OCI-LY7 (cell line): ENCODE measurements at regions not wholly inside any gene's neighbourhood (a gene's known extent, or its start where the extent isn't known, plus 50 kb on each side); places are given as distances from the start of the nearest gene placed in this dataset.

Source experiments
- BruUV-seq: library from RNA; stranded (reverse); fragments of 400-500 nt; replicated peaks from 2 replicates; lab custom pipeline; 2021; lab: Mats Ljungman, UMichigan
- CTCF ChIA-PET: fragments of 300-600 bp; sonication (Branson Sonifier 250); formaldehyde crosslinking; loops from one replicate; lab custom pipeline; 2022; ENCODE audit warnings: antibody characterized with exemption; ENCODE audit not compliant: unreplicated experiment; lab: Charles Lee
- POLR2A ChIA-PET: fragments of 300-600 bp; sonication (Branson Sonifier 250); formaldehyde crosslinking; loops from one replicate; lab custom pipeline; 2022; ENCODE audit warnings: antibody characterized with exemption; lab: Charles Lee
- DNase-seq: peaks from one replicate; pipeline ENCODE4 v3.0.0-alpha.2; 2015; ENCODE audit warnings: low spot score
- H2AFZ ChIP-seq: fragments of 200-600 bp; sonication (generic), shearing (Covaris generic); 2 replicates; pipeline ENCODE4 v1.6.1; 2014; ENCODE audit warnings: mild to moderate bottlenecking, antibody characterized with exemption, low read length, moderate library complexity
- H3K27ac ChIP-seq: fragments of 200-600 bp; sonication (generic); 2 replicates; pipeline ENCODE4 v1.5.1; 2014; ENCODE audit warnings: mixed run types, low read depth, mild to moderate bottlenecking, moderate library complexity, low read length, inconsistent platforms; ENCODE audit not compliant: poor library complexity, severe bottlenecking
- H3K36me3 ChIP-seq: fragments of 200-600 bp; sonication (generic); 2 replicates; pipeline ENCODE4 v1.6.1; 2014; ENCODE audit warnings: mild to moderate bottlenecking, antibody characterized with exemption, low read length, moderate library complexity, mixed read lengths; ENCODE audit not compliant: insufficient read depth
- H3K4me1 ChIP-seq: fragments of 200-600 bp; sonication (generic); 2 replicates; pipeline ENCODE4 v1.5.1; 2014; ENCODE audit warnings: mild to moderate bottlenecking, low read length; ENCODE audit not compliant: insufficient read depth, poor library complexity, severe bottlenecking
- H3K4me2 ChIP-seq: fragments of 200-600 bp; sonication (generic); 2 replicates; pipeline ENCODE4 v1.6.1; 2014; ENCODE audit warnings: mild to moderate bottlenecking, low read length
- H3K4me3 ChIP-seq: fragments of 200-600 bp; sonication (generic); 2 replicates; pipeline ENCODE4 v1.5.1; 2014; ENCODE audit warnings: mild to moderate bottlenecking, low read depth, low read length; ENCODE audit not compliant: poor library complexity, severe bottlenecking
- H3K79me2 ChIP-seq: fragments of 200-600 bp; sonication (generic); 2 replicates; pipeline ENCODE4 v1.6.1; 2016; ENCODE audit warnings: low read depth, mild to moderate bottlenecking, low read length, moderate library complexity, mixed read lengths; ENCODE audit not compliant: insufficient read depth
- H3K9me2 ChIP-seq: fragments of 200-600 bp; sonication (generic); 2 replicates; pipeline ENCODE4 v1.6.1; 2016; ENCODE audit warnings: mild to moderate bottlenecking, low read length, mixed read lengths; ENCODE audit not compliant: insufficient read depth
- H3K9me3 ChIP-seq: fragments of 200-600 bp; sonication (generic); 2 replicates; pipeline ENCODE4 v1.6.1; 2014; ENCODE audit warnings: mild to moderate bottlenecking, mixed run types, low read length, mixed read lengths
- H4K20me1 ChIP-seq: fragments of 200-600 bp; sonication (generic); 2 replicates; pipeline ENCODE4 v1.6.1; 2014; ENCODE audit warnings: mild to moderate bottlenecking, antibody characterized with exemption, low read length, moderate library complexity, mixed read lengths; ENCODE audit not compliant: insufficient read depth
- CTCF ChIP-seq: fragments of 200-600 bp; sonication (generic); conservative IDR thresholded peaks from 2 replicates; pipeline ENCODE4 v1.5.1; 2014; ENCODE audit warnings: mild to moderate bottlenecking, antibody characterized with exemption, low read length, moderate library complexity, mixed read lengths
- EZH2phosphoT487 ChIP-seq: fragments of 200-600 bp; sonication (generic); IDR thresholded peaks from 2 replicates; pipeline ENCODE4 v1.6.1; 2018; ENCODE audit warnings: low read depth, borderline replicate concordance, mild to moderate bottlenecking, mixed run types, antibody characterized with exemption, low read length, moderate library complexity, mixed read lengths
- intact Hi-C: fragments of 100-400 bp; cut with micrococcal nuclease; formaldehyde crosslinking; loops from one replicate; pipeline ENCODE4 v1.10.0; 2022; ENCODE audit not compliant: unreplicated experiment

- POLR2A ChIA-PET: no interaction called here
- no TSS peak for BruUV-seq
These were observed 444.3 kb upstream of the GRIA3 start for GRCh38 chrX:122739770-122740169.

DNA sequence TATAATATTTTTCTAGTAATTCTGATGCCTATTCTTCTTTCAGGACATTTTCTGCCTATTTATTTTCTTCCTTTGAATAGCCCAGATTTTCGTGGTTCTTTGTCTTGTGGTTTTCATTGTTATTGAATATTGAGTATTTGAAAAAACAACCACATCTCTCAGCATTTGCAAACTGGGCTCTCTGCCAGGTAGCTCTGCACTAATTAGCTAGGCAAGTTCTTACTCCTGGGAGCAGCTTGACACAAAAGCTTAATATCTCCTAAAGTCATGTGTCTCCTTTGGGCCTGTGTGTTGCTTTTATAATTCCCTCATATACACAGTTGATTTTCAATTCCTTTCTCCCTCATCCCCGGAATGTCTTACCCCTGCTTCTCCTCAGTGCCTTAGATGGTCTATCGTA, 413.5 kb upstream of the GRIA3 start:
- Histone ChIP-seq H3K4me1 (no peaks in the 10 kb centered on the region), H2AFZ (no peak overlapping the region), H3K4me2 (no peak overlapping the region), H3K27ac (no peak overlapping the region), H3K9me2 (no peaks in the 10 kb centered on the region), H3K79me2 (no peaks in the 10 kb centered on the region), H4K20me1 (no peaks in the 10 kb centered on the region), H3K9me3 (no peaks in the 10 kb centered on the region), H3K4me3 (no peak overlapping the region), H3K36me3 (no peaks in the 10 kb centered on the region)
- POLR2A ChIA-PET: no interaction called here
- intact Hi-C loops: no loop called here
- no peak for DNase-seq
- CTCF ChIA-PET: no interaction called here
- TF ChIP-seq EZH2phosphoT487 (no peak), CTCF (no peak)
- BruUV-seq: no TSS peak

More at GRCh38 chrX:122739770-122740169, 444.3 kb upstream of the GRIA3 start:
- CTCF ChIA-PET: no interaction called here
- Histone ChIP-seq H3K4me2 (no peak overlapping the region), H3K4me1 (no peaks in the 10 kb centered on the region), H3K27ac (no peak overlapping the region), H3K36me3 (no peaks in the 10 kb centered on the region), H3K9me2 (no peaks in the 10 kb centered on the region), H4K20me1 (no peaks in the 10 kb centered on the region), H2AFZ (no peak overlapping the region), H3K4me3 (no peak overlapping the region), H3K79me2 (no peaks in the 10 kb centered on the region), H3K9me3 (no peaks in the 10 kb centered on the region)
- DNase-seq: no peak
- TF ChIP-seq CTCF: no peak
- TF ChIP-seq EZH2phosphoT487: no peak
- intact Hi-C loops: no loop called here

DNA sequence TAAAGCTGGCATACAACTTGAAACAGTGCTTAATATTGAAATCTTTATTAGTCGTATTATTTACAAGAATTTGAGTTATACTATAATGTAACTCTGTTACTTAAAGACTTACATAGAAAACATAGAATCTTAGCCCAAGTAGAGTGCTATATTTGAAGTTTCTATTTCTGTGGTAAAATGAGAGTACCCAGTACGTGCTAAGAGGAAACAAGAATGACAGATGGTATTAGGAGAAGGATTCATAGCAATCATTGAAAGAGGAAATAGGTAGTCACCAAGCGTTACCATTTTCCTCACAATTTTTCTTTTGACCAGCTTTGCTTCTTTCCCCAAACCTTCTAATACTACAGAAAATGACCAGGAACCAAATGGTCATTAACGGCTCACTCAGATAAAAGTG, 412.1 kb upstream of the GRIA3 start:
- CTCF ChIA-PET: no interaction called here
- no peak overlapping the region for H3K4me2 ChIP-seq

More for the DNA sequence above, 412.1 kb upstream of the GRIA3 start:
- intact Hi-C loops: no loop called here
- H2AFZ ChIP-seq: no peak overlapping the region
- POLR2A ChIA-PET: no interaction called here
- H3K27ac ChIP-seq: no peak overlapping the region
- no peaks in the 10 kb centered on the region for H4K20me1 ChIP-seq
- no peaks in the 10 kb centered on the region for H3K4me1 ChIP-seq
- no peaks in the 10 kb centered on the region for H3K9me2 ChIP-seq
- BruUV-seq: no TSS peak
- no peaks in the 10 kb centered on the region for H3K9me3 ChIP-seq
- H3K36me3 ChIP-seq: no peaks in the 10 kb centered on the region
- no peak for DNase-seq
- TF ChIP-seq CTCF (no peak), EZH2phosphoT487 (no peak)
- H3K4me3 ChIP-seq: no peak overlapping the region
- no peaks in the 10 kb centered on the region for H3K79me2 ChIP-seq
